GM12878 (cell line): ENCODE measurements at regions not wholly inside any gene's neighbourhood (a gene's known extent, or its start where the extent isn't known, plus 50 kb on each side); places are given as distances from the start of the nearest gene placed in this dataset.

Experiments used
- BCL11A ChIP-seq: IDR thresholded peaks from 2 replicates; pipeline ENCODE4 v1.6.1; 2011; ENCODE audit warnings: low read depth, low read length
- BRCA1 ChIP-seq: IDR thresholded peaks from 2 replicates; pipeline ENCODE4 v1.6.1; 2011; ENCODE audit warnings: low read depth, low read length, improper control_type of control experiment
- CBX3 ChIP-seq: fragments of 200-600 bp; sonication (generic); IDR thresholded peaks from 2 replicates; pipeline ENCODE4 v1.6.1; 2016; ENCODE audit warnings: low read depth, borderline replicate concordance
- CBX5 ChIP-seq: sonication (generic); IDR thresholded peaks from 2 replicates; pipeline ENCODE4 v1.6.1; 2016; ENCODE audit warnings: low read depth, moderate library complexity, mild to moderate bottlenecking, inconsistent platforms
- CEBPB ChIP-seq, 2 experiments: fragments of 150-350 bp in 1 of 2; IDR thresholded peaks; 2 replicates each; pipeline ENCODE4 v1.6.1; 2012 to 2014; ENCODE audit warnings: low read depth in 2 of 2, low read length in 2 of 2, borderline replicate concordance in 1 of 2, inconsistent platforms in 1 of 2
- HDAC2 ChIP-seq: fragments of 200-600 bp; sonication (generic); IDR thresholded peaks from 2 replicates; pipeline ENCODE4 v1.6.1; 2017
- IRF4 ChIP-seq: IDR thresholded peaks from 2 replicates; pipeline ENCODE4 v1.6.1; 2011; ENCODE audit warnings: low read depth, low read length
- JUNB ChIP-seq: IDR thresholded peaks from 2 replicates; pipeline ENCODE4 v1.6.1; 2016; ENCODE audit warnings: antibody characterized with exemption, mild to moderate bottlenecking
- NFIC ChIP-seq: IDR thresholded peaks from 2 replicates; pipeline ENCODE4 v1.6.1; 2012; ENCODE audit warnings: low read depth, mild to moderate bottlenecking, inconsistent platforms, low read length, moderate library complexity
- PAX8 ChIP-seq: fragments of 450-650 bp; IDR thresholded peaks from 2 replicates; pipeline ENCODE4 v1.6.1; 2017; ENCODE audit warnings: mild to moderate bottlenecking, moderate library complexity
- POLR2AphosphoS2 ChIP-seq: IDR thresholded peaks from 2 replicates; pipeline ENCODE4 v1.6.1; 2011; ENCODE audit warnings: low read depth, mild to moderate bottlenecking, low read length, improper control_type of control experiment, moderate library complexity
- SIX5 ChIP-seq: IDR thresholded peaks from 2 replicates; pipeline ENCODE4 v1.6.1; 2011; ENCODE audit warnings: mild to moderate bottlenecking, low read depth, low read length, moderate library complexity; ENCODE audit not compliant: severe bottlenecking
- SMC3 ChIP-seq: IDR thresholded peaks from 2 replicates; pipeline ENCODE4 v1.6.1; 2011; ENCODE audit warnings: low read length, improper control_type of control experiment, borderline replicate concordance
- WRNIP1 ChIP-seq: IDR thresholded peaks from 2 replicates; pipeline ENCODE4 v1.6.1; 2011; ENCODE audit warnings: low read depth, low read length, improper control_type of control experiment, borderline replicate concordance
- ZNF217 ChIP-seq: fragments of 450-650 bp; IDR thresholded peaks from 2 replicates; pipeline ENCODE4 v1.6.1; 2017; ENCODE audit warnings: antibody characterized with exemption, mild to moderate bottlenecking
- TF ChIP-seq, protein P1 (sequence below): fragments of 450-650 bp; IDR thresholded peaks from 2 replicates; pipeline ENCODE4 v1.6.1; 2017; ENCODE audit warnings: mild to moderate bottlenecking, moderate library complexity
- TF ChIP-seq, protein P2 (sequence below): IDR thresholded peaks from 2 replicates; pipeline ENCODE4 v1.6.1; 2012; ENCODE audit warnings: low read depth, low read length, improper control_type of control experiment
- TF ChIP-seq, protein P3 (sequence below): fragments of 450-650 bp; formaldehyde crosslinking; IDR thresholded peaks from 2 replicates; pipeline ENCODE4 v1.5.0; 2022; ENCODE audit warnings: mild to moderate bottlenecking, missing genetic modification characterization
- TF ChIP-seq, protein P4 (sequence below): fragments of 450-650 bp; conservative IDR thresholded peaks from 2 replicates; pipeline ENCODE4 v1.6.1; 2017; ENCODE audit warnings: mild to moderate bottlenecking, moderate library complexity
- TF ChIP-seq, protein P5 (sequence below): IDR thresholded peaks from 2 replicates; pipeline ENCODE4 v1.6.1; 2012; ENCODE audit warnings: low read depth, low read length, improper control_type of control experiment

DNA sequence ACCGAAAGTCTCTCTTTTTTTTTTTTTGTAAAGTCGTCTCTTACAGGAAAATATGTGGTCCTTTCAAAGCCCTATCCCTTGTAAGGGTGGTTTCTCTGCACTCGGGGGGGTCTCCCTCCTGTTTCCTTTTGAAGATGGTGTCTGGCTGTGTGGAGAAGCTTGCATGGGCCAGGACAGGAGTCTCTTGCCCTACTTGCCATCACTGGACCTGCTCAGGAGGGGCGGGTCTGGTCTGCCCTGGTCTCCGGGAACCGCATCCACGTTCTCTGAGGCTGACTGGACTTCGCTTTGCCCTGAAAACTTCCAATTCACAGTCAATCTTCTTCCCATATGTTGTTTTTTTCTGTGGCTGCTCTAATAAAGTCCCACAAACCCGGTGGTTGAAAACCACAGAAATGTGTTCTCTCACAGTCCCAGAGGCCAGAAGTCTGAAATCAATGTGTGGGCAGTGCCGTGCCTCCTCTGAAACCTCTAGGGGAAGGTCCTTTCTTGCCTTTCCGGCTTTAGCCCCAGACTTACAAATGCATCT lies 92.9 kb upstream of the IER5L start (continued):
- TF ChIP-seq, protein P1, sequence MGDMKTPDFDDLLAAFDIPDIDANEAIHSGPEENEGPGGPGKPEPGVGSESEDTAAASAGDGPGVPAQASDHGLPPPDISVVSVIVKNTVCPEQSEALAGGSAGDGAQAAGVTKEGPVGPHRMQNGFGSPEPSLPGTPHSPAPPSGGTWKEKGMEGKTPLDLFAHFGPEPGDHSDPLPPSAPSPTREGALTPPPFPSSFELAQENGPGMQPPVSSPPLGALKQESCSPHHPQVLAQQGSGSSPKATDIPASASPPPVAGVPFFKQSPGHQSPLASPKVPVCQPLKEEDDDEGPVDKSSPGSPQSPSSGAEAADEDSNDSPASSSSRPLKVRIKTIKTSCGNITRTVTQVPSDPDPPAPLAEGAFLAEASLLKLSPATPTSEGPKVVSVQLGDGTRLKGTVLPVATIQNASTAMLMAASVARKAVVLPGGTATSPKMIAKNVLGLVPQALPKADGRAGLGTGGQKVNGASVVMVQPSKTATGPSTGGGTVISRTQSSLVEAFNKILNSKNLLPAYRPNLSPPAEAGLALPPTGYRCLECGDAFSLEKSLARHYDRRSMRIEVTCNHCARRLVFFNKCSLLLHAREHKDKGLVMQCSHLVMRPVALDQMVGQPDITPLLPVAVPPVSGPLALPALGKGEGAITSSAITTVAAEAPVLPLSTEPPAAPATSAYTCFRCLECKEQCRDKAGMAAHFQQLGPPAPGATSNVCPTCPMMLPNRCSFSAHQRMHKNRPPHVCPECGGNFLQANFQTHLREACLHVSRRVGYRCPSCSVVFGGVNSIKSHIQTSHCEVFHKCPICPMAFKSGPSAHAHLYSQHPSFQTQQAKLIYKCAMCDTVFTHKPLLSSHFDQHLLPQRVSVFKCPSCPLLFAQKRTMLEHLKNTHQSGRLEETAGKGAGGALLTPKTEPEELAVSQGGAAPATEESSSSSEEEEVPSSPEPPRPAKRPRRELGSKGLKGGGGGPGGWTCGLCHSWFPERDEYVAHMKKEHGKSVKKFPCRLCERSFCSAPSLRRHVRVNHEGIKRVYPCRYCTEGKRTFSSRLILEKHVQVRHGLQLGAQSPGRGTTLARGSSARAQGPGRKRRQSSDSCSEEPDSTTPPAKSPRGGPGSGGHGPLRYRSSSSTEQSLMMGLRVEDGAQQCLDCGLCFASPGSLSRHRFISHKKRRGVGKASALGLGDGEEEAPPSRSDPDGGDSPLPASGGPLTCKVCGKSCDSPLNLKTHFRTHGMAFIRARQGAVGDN: no peak
- TF ChIP-seq, protein P2, sequence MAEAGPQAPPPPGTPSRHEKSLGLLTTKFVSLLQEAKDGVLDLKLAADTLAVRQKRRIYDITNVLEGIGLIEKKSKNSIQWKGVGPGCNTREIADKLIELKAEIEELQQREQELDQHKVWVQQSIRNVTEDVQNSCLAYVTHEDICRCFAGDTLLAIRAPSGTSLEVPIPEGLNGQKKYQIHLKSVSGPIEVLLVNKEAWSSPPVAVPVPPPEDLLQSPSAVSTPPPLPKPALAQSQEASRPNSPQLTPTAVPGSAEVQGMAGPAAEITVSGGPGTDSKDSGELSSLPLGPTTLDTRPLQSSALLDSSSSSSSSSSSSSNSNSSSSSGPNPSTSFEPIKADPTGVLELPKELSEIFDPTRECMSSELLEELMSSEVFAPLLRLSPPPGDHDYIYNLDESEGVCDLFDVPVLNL: no peak
- TF ChIP-seq, protein P3, sequence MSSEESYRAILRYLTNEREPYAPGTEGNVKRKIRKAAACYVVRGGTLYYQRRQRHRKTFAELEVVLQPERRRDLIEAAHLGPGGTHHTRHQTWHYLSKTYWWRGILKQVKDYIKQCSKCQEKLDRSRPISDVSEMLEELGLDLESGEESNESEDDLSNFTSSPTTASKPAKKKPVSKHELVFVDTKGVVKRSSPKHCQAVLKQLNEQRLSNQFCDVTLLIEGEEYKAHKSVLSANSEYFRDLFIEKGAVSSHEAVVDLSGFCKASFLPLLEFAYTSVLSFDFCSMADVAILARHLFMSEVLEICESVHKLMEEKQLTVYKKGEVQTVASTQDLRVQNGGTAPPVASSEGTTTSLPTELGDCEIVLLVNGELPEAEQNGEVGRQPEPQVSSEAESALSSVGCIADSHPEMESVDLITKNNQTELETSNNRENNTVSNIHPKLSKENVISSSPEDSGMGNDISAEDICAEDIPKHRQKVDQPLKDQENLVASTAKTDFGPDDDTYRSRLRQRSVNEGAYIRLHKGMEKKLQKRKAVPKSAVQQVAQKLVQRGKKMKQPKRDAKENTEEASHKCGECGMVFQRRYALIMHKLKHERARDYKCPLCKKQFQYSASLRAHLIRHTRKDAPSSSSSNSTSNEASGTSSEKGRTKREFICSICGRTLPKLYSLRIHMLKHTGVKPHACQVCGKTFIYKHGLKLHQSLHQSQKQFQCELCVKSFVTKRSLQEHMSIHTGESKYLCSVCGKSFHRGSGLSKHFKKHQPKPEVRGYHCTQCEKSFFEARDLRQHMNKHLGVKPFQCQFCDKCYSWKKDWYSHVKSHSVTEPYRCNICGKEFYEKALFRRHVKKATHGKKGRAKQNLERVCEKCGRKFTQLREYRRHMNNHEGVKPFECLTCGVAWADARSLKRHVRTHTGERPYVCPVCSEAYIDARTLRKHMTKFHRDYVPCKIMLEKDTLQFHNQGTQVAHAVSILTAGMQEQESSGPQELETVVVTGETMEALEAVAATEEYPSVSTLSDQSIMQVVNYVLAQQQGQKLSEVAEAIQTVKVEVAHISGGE (CRISPR knock-in tag): no peak
- 0 out of 2 replicates have a peak, but pooled peaks have one; percentile 20 for TF ChIP-seq ZNF217
- no peak for TF ChIP-seq JUNB
- TF ChIP-seq, protein P4, sequence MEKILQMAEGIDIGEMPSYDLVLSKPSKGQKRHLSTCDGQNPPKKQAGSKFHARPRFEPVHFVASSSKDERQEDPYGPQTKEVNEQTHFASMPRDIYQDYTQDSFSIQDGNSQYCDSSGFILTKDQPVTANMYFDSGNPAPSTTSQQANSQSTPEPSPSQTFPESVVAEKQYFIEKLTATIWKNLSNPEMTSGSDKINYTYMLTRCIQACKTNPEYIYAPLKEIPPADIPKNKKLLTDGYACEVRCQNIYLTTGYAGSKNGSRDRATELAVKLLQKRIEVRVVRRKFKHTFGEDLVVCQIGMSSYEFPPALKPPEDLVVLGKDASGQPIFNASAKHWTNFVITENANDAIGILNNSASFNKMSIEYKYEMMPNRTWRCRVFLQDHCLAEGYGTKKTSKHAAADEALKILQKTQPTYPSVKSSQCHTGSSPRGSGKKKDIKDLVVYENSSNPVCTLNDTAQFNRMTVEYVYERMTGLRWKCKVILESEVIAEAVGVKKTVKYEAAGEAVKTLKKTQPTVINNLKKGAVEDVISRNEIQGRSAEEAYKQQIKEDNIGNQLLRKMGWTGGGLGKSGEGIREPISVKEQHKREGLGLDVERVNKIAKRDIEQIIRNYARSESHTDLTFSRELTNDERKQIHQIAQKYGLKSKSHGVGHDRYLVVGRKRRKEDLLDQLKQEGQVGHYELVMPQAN: no peak
- TF ChIP-seq CEBPB (IDR thresholded peaks at IDR 0.05; ENCODE audit: borderline replicate concordance in 1 of 2, low read depth in 2 of 2, low read length in 2 of 2): no peak
- TF ChIP-seq, protein P5, sequence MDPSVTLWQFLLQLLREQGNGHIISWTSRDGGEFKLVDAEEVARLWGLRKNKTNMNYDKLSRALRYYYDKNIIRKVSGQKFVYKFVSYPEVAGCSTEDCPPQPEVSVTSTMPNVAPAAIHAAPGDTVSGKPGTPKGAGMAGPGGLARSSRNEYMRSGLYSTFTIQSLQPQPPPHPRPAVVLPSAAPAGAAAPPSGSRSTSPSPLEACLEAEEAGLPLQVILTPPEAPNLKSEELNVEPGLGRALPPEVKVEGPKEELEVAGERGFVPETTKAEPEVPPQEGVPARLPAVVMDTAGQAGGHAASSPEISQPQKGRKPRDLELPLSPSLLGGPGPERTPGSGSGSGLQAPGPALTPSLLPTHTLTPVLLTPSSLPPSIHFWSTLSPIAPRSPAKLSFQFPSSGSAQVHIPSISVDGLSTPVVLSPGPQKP: 0 out of 2 replicates have a peak, but pooled peaks have one; percentile 29
- no peak for TF ChIP-seq PAX8
- peak; percentile 55; the same call in 1 of the 2 replicates for TF ChIP-seq BCL11A
- TF ChIP-seq NFIC: peak; percentile 67
- TF ChIP-seq POLR2AphosphoS2: no peak
- TF ChIP-seq BRCA1: no peak
- no peak for TF ChIP-seq SIX5
- TF ChIP-seq IRF4: no peak
- TF ChIP-seq CBX5: no peak
- no peak for TF ChIP-seq SMC3
- TF ChIP-seq WRNIP1: 0 out of 2 replicates have a peak, but pooled peaks have one; percentile 40
- TF ChIP-seq CBX3: no peak
- TF ChIP-seq HDAC2: no peak
